ENCODE measurements at regions not wholly inside any gene's neighbourhood (a gene's known extent, or its start where the extent isn't known, plus 50 kb on each side); places are given as distances from the start of the nearest gene placed in this dataset.
"Not testable (repeated sequence)": the region's sequence is repeated elsewhere in the genome, so short reads cannot be mapped to it uniquely, and the experiment has no call there.

DNA sequence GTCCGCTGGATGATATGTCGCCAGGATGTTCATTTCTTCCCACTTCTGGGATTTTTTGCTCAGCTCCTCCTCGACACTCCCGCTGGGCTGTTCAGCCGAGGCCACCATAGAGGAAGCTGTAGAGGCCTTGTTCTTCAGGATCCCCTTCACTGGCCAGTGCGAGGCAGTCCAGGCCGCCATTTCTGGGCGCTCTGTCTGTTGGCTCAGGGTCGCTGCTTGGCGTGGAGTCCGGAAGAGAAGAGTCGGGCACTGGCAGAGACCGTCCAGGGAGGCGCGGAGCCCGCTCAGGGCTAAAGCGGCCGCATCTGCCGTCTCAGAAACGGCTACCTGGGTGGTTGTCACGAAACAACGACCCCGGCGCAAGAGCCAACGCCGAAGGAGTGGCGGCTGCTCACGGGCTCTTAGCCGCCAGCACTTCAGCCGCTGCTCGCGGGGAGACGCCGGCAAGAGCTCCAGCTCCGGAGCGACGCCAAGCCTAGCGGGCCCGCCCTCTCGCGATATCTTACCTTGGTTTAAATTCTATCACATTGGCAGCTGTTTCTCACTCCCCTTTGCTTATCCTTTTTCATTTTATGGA, 2395.9 kb upstream of the PCDH20 start:
- H3K27ac ChIP-seq; DNase-seq (ENCODE audit: low read depth, low spot score): not testable (repeated sequence)

DNA sequence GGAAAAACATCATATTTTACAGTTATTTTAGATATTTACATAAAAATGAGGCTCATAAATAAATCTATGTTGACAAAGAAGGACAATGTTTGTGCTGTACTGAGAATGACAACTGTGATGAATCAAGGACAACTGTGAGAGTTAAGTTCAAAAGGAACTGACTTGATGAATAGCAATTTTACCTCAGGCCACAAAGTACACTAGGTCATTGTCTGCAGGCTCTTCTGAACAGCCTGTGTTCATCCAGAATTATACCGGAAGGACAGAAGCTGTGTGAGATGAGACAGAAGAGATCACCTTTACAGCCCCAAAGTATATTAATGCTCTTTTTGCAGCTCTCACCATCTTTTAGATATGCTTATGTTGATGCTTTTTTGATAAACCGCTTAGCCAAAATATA, 2375.5 kb upstream of the PCDH20 start:
- not testable (repeated sequence) for H3K27ac ChIP-seq; DNase-seq (ENCODE audit: low read depth, low spot score)

DNA sequence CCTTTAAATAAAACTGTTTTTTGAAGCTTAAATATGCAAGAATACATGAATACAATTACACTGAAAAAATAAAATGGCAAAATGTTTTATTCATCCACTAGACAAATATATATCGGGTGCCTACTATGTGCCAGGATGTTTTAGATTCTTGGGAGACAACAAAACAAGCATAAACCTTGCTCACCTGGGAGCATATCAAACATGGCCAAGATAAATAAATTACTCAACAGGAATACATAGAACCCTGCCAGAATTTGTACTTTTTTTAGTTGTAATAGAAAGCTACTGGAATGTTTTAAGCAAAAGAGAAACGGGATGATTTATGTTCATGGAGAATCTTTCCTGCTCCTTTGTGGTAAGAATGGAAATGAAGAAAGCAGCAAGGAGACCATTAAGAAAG, 2358.5 kb upstream of the PCDH20 start:
- H3K27ac ChIP-seq = no peak overlapping the region
- no peak for DNase-seq (ENCODE audit: low read depth, low spot score)

DNA sequence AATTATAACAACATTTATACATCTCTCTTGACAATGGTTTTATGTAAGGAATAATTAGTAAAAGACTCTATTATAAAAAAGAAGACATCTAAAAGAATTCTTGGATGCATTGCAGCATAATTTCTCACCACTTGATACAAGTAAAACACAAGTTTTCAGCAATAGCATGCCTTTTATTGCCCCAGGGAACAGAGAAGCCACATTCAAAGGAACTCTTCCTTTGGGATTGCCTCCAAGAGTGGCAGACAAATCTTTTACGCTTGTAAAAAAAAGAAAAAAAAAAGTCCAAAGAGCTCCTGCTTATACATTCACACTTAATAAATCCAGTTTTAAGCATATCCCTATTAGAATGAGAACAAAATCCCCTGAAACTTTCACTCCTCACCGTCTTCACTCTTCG, 2357.8 kb upstream of the PCDH20 start:
- no peak for DNase-seq (ENCODE audit: low read depth, low spot score)
- no peak overlapping the region for H3K27ac ChIP-seq

DNA sequence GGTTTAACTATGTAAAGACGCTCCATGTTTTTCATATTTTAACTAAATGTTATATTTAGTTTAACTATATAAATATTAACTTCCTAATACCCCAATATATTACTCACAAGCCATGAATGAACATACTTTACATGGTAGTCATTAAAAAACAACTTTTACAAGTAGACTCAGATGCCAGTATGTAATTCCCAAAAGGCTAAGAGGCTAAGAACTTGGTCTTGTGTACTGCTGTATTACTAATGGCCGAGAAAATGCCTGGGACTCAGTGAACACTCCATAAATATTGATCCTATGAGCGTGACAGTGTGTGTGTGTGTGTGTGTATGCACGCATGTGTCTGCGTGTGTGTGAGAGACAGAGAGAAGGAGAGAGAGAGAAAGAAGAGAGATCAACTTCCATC, 2342.0 kb upstream of the PCDH20 start:
- H3K27ac ChIP-seq; DNase-seq (ENCODE audit: low read depth, low spot score): not testable (repeated sequence)

DNA sequence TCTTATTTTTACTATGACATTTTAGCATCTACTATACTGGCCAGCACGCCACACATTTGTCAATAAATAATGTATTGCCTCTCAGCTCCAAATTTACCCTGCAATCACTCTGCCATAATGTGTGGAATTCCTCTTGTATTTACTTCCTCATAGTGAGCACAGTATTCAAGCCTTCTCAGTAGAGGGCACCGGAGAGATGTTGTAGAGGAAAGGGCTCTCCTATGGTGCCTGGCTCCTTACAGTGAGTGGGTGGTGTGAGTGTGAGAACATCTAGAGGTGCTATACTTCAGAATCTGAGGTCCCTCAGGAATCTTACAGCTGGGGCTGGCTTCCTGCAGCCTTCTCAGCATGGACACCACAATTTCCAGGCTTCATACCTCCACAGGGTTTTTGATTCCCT, 2334.2 kb upstream of the PCDH20 start:
- not testable (repeated sequence) for DNase-seq (ENCODE audit: low read depth, low spot score); H3K27ac ChIP-seq

DNA sequence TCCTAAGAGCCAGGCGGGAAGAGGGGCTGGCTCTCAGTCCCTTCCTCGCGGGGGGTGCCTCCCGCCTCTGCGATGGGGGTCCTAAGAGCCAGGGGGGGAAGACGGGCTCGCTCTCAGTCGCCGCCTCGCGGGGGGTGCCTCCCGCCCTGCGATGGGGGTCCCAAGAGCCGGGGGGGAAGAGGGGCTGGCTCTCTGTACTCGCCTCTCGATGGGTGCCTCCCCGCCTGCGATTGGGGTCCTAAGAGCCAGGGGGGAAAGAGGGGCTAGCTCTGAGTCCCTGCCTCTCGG, 2326.1 kb upstream of the PCDH20 start:
- H3K27ac ChIP-seq; DNase-seq (ENCODE audit: low read depth, low spot score): not testable (repeated sequence)

DNA sequence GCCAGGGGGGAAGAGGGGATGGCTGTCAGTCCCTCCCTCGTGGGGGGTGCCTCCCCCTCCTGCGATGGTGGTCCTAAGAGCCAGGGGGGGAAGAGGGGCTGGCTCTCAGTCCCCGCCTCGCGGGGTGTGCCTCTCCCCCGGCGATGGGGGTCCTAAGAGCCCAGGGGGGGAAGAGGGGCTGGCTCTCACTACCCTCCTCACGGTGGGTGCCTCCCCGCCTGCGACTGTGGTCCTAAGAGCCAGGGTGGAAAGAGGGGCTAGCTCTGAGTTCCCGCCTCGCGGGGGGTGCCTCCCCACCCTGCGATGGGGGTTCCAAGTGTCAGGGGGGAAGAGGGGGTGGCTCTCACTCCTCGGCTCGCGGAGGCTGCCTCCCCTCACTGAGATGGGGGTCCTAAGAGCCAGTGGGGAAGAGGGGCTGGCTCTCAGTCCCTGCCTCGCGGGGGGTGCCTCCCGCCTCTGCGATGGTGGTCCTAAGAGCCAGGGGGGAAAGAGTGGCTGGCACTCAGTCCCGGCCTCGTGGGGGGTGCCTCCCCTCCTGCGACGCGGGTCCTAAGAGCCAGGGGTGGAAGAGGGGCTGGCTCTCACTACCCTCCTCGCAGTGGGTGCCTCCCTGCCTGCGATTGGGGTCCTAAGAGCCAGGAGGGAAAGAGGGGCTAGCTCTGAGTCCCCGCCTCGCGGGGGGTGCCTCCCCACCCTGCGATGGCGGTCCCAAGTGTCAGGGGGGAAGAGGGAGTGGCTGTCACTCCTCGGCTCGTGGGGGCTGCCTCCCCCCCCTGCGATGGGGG, 2325.6 kb upstream of the PCDH20 start:
- H3K27ac ChIP-seq = no peak overlapping the region
- DNase-seq (ENCODE audit: low read depth, low spot score) = no peak

DNA sequence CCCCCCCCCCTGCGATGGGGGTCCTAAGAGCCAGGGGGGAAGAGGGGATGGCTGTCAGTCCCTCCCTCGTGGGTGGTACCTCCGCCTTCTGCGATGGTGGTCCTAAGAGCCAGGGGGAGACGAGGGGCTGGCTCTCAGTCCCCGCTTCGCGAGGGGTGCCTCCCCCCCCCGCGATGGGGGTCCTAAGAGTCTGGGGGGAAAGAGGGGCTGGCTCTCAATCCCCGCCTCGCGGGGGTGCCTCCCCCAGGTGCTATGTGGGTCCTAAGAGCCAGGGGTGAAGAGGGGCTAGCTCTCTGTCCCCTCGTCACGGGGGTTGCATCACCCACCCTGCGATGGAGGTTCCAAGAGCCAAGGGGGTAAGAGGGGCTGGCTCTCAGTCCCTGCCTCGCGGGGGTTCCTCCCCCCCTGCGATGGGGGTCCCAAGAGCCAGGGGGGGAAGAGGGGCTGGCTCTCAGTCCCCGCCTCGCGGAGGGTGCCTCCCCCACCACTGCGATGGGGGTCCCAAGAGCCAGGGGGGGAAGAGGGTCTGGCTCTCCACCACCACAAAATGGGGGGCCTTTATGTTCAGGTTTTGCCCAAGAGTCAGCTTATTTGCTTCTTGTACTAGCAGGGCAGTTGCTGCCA, 2323.6 kb upstream of the PCDH20 start:
- not testable (repeated sequence) for DNase-seq (ENCODE audit: low read depth, low spot score); H3K27ac ChIP-seq

DNA sequence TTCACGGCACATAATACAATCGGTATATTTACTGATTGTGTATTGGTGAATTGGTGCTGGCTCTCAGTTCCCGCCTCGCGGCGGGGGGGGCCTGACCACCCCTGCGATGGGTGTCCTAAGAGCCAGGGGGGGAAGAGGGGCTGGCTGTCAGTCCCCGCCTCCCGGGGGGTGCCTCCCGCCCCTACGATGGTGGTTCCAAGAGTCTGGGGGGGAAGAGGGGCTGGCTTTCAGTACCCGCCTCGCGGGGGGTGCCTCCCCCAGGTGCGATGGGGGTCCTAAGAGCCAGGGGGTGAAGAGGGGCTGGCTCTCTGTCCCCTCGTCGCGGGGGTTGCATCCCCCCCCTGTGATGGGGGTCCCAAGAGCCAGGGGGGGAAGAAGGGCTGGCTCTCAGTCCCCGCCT, 2321.8 kb upstream of the PCDH20 start:
- DNase-seq (ENCODE audit: low read depth, low spot score) = no peak
- no peak overlapping the region for H3K27ac ChIP-seq

DNA sequence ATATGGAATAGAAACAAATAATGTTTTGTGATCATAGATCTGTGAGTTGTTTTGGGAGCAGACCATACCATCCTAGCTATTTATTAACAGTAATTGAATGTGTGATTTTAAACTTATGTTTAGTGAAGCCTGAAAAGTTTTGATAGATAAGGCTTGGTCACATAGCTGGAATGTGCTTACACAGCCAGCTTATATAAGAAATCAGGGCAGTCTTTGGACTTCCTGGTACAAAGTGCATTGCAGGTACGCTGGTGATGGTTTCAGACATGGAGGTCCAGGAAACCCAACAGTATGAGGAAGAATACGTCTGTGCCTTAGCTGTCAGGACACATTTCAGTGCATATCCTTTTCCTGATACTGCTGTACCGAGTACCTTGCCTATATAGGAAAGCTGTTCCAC, 2316.2 kb upstream of the PCDH20 start:
- no peak overlapping the region for H3K27ac ChIP-seq
- DNase-seq (ENCODE audit: low read depth, low spot score) = no peak

DNA sequence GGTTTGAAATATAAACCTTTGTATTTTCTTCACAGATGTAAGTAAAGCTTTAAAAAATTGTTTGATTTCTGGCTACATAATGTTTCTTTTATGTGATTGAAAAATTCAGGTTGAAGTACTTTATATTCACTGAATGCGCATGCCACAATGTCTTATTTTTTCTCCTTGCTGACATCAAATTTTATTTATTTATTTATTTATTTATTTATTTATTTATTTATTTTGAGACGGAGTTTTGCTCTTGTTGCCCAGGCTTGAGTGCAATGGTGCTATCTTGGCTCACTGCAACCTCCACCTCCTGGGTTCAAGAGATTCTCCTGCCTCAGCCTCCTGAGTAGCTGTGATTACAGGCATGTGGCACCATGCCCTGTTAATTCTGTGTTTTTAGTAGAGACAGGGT, 2296.5 kb upstream of the PCDH20 start:
- H3K27ac ChIP-seq; DNase-seq (ENCODE audit: low read depth, low spot score): not testable (repeated sequence)

DNA sequence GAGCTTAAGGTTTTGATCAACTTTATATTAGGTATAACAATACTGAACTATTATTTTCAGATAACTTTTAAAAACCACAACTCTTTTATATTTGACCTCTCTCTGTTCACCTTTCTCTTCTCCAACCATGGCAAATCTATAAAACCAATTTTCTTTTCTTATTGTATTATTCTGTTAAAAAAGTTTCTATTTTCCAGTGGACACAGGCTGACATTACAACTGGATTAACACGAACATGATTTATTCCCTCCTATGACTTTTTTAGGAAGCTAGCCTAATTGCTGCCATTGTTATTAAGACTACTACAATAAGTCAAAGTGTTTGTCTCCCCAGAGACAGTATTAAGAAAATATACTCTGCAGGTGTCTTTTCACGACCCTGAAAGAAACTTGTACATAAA, 2291.1 kb upstream of the PCDH20 start:
- no peak overlapping the region for H3K27ac ChIP-seq
- no peak for DNase-seq (ENCODE audit: low read depth, low spot score)

DNA sequence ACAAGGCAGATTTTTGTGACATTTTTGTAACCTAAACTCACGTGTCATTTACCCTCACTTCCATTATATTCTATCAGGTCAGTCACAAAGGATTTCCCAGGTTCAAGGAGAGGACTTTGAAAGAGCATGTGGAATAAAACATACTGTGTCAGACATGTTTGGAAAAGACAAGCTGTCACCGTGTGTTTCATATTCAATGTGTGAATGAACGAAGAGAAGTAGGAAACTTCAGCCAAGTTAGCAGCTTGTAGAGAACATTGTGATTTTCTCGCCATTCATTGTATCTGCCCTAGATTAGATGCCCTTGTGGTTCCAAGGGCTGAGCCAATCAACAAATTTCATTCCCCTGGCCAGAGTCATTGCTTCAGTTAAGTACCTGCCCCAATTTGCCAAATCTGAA, 2288.9 kb upstream of the PCDH20 start:
- no peak for DNase-seq (ENCODE audit: low read depth, low spot score)
- H3K27ac ChIP-seq = no peak overlapping the region

DNA sequence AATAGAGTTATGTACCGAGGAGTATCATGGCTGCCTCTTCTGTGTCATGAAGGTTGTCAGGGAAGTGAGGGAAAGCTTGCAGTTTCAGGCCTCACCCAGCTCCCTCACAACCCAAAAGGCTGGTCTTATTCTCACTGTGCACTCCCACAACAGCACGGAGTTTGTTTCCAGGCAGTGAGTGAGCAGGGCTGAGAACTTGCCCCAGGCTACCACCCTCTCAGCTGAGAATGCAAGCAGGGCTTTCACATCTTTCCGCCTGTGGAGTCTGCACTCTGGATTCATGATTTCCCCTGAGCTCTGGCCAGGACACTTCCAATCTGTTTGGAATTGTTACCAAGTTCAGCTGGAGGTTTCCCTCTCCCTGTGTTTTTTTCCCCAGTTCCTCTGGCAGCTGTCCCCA, 2284.7 kb upstream of the PCDH20 start:
- no peak for DNase-seq (ENCODE audit: low read depth, low spot score)
- no peak overlapping the region for H3K27ac ChIP-seq

DNA sequence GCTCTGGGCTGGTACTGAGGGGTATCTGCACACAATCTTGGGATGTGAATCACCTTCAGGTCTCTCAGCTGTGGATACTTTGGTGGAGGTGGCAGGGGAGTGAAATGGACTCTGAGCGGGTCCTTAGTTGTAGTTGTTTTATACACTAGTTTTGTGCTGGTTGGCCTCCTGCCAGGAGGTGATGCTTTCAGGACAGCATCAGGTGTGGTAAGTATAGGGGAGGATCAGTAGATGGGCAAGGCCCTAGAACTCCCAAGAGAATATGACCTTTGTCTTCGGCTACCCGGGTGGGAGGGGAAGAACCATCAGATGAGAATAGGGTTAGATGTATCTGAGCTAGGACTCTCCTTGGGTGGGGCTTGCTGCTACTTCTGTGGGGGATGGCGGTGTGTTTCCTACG, 2284.3 kb upstream of the PCDH20 start:
- DNase-seq (ENCODE audit: low read depth, low spot score) = no peak
- no peak overlapping the region for H3K27ac ChIP-seq

DNA sequence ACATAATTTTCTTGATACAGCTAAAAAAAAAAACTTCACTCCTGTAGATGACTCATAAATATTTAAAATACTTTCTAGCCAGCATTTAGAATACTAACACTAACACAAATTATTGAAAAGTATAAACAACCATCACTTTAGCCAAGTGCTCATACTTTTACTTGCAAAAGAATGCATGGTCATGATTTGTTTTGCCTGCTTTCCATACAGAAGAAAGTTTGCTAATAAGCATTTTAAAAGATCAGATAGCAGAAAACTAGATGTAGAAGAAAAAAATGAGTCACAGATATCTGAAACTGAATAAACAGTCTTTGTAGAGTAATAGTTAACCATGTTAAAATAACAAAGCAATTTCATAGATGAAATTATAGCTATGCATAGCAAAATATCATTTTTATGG, 2280.4 kb upstream of the PCDH20 start:
- H3K27ac ChIP-seq = no peak overlapping the region
- DNase-seq (ENCODE audit: low read depth, low spot score) = no peak

DNA sequence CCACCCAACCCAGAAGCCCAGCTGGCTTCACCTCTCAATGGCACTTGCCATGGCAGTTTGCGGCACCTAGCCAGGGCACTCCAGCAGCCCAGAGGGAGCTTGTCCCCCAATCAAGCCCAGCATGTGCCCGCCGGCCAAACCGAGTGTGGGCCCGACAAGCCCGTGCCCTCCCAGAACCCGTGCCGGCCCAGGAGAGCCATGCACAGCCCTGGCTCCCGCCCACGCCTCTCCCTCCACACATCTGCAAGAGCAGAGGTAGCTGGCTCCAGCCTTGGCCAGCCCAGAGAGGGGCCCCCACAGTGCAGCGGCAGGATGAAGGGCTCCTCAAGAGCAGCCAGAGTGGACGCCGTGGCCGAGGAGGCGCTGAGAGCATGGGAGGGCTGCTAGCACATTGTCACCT, 2278.0 kb upstream of the PCDH20 start:
- no peak overlapping the region for H3K27ac ChIP-seq
- DNase-seq (ENCODE audit: low read depth, low spot score) = no peak

DNA sequence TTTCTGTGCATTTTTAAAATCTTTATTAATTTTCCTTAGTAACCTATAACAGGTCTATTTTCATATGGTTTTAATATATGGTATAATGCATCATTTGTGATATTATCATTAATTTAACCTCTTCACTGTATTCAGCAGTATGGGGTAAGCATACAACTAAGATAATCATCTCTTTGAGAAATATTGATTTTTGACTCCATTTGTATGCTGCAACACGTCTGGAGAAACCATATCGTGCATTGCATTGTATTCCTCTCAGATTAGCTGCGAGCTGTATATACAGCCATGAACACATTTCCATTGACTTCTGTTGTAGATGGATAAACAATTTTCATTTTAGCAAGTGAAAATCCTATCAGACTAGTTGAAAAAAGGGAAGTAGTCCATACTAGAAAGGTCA, 2275.8 kb upstream of the PCDH20 start:
- H3K27ac ChIP-seq = no peak overlapping the region
- DNase-seq (ENCODE audit: low read depth, low spot score) = no peak

DNA sequence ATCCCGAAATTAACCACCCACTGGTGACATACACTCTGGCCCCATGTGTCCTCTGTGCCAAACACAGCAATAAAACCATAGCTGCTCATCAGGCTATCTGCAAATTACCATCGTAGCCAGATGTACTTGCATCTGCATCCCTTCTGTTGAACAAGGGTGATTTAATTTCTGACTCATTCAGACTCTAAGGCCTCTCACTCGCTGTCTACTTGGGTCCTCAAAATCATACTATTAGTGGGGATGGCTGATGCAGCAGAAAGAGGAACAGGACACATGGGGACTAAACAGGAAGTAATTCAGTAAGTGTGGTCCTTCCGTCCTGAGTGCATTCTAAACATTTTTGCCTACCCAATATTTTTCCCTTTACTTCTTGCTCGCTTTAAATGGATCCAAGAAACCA, 2275.0 kb upstream of the PCDH20 start:
- DNase-seq (ENCODE audit: low read depth, low spot score) = no peak
- no peak overlapping the region for H3K27ac ChIP-seq

DNA sequence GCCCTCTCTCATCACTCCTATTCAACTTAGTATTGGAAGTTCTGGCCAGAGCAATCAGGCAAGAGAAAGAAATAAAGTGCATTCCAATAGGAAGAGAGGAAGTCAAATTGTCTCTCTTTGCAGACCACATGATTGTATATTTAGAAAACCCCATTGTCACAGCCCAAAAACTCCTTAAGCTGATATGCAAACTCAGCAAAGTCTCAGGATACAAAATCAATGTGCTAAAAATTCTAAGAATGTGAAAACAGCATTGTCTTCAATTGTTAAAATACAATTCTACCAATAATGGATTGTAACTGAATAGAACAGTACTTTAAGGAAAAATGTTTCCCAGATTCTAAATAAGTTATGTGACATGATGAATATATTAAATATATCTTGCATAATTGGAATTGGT, 2269.2 kb upstream of the PCDH20 start:
- no peak for DNase-seq (ENCODE audit: low read depth, low spot score)
- H3K27ac ChIP-seq = no peak overlapping the region

DNA sequence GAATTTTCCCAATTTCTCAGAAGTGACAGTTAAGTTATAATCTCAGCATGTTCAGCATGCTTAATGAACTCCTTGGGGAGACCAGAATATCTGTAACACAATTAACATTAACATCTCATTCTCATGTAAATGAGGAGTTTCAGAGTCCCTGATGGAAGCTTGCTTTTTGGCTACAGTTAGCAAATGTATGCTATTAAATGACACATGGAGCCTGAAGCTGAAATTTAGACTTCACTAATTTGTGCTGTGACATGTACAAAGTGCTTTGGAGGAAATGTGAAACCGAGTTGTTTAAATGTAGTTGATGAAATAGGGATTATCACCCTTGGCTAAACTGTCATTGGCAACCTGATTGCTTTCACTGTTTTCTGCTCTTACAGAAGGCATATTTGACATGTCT, 2265.1 kb upstream of the PCDH20 start:
- no peak overlapping the region for H3K27ac ChIP-seq
- no peak for DNase-seq (ENCODE audit: low read depth, low spot score)
